HG03520 (cell line): ENCODE measurements at regions not wholly inside any gene's neighbourhood (a gene's known extent, or its start where the extent isn't known, plus 50 kb on each side); places are given as distances from the start of the nearest gene placed in this dataset.

ENCODE experiments used
- ATAC-seq: cut with Tn5 transposase; IDR thresholded peaks from one replicate; pipeline ENCODE4 v1.9.1; 2021; ENCODE audit warnings: mild to moderate bottlenecking, moderate library complexity; ENCODE audit not compliant: unreplicated experiment

GRCh38 chr9:95822583-95823431 lies 52.7 kb upstream of the ERCC6L2 start:
- ATAC-seq, result peak; percentile 83

- ATAC-seq, result no peak
Observed at GRCh38 chr9:95822015-95822414, 53.5 kb upstream of the ERCC6L2 start.

- no peak for ATAC-seq
Observed at GRCh38 chr9:95820074-95820473, 55.4 kb upstream of the ERCC6L2 start.

GRCh38 chr9:95819636-95820035 lies 55.9 kb upstream of the ERCC6L2 start:
- ATAC-seq, result no peak

GRCh38 chr9:95817205-95817604 lies 58.3 kb upstream of the ERCC6L2 start:
- no peak for ATAC-seq

- no peak for ATAC-seq
Observed at GRCh38 chr9:95816716-95817115, 58.8 kb upstream of the ERCC6L2 start.

GRCh38 chr9:95815961-95816360 lies 59.5 kb upstream of the ERCC6L2 start:
- no peak for ATAC-seq

GRCh38 chr9:95815133-95815532 lies 60.4 kb upstream of the ERCC6L2 start:
- ATAC-seq, result no peak

- no peak for ATAC-seq
Observed at GRCh38 chr9:95813923-95814322, 61.6 kb upstream of the ERCC6L2 start.

GRCh38 chr9:95810814-95811213 lies 64.7 kb upstream of the ERCC6L2 start:
- no peak for ATAC-seq

- ATAC-seq, result no peak
Observed at GRCh38 chr9:95810133-95810532, 65.4 kb upstream of the ERCC6L2 start.

GRCh38 chr9:95809686-95810085 lies 65.8 kb upstream of the ERCC6L2 start:
- ATAC-seq, result no peak

- ATAC-seq, result no peak
Observed at GRCh38 chr9:95808011-95808410, 67.5 kb upstream of the ERCC6L2 start.

- ATAC-seq, result no peak
Observed at GRCh38 chr9:95807326-95807947, 68.1 kb upstream of the ERCC6L2 start.

GRCh38 chr9:95803197-95803596 lies 72.3 kb upstream of the ERCC6L2 start:
- no peak for ATAC-seq

- no peak for ATAC-seq
Observed at GRCh38 chr9:95801797-95802196, 73.7 kb upstream of the ERCC6L2 start.

- ATAC-seq, result no peak
Observed at GRCh38 chr9:95796029-95796428, 79.5 kb upstream of the ERCC6L2 start.

- ATAC-seq, result no peak
Observed at GRCh38 chr9:95793924-95794828, 81.3 kb upstream of the ERCC6L2 start.

GRCh38 chr9:95791695-95792094 lies 83.8 kb upstream of the ERCC6L2 start:
- ATAC-seq, result no peak

- ATAC-seq, result no peak
Observed at GRCh38 chr9:95791286-95791685, 84.2 kb upstream of the ERCC6L2 start.

GRCh38 chr9:95788521-95788991 lies 86.9 kb upstream of the ERCC6L2 start:
- no peak for ATAC-seq
